Loucy (cell line): ENCODE measurements at regions not wholly inside any gene's neighbourhood (a gene's known extent, or its start where the extent isn't known, plus 50 kb on each side); places are given as distances from the start of the nearest gene placed in this dataset.

ENCODE experiments used
- H2AFZ ChIP-seq: fragments of 200-600 bp; sonication (generic); 2 replicates; pipeline ENCODE4 v1.6.0; 2016; ENCODE audit warnings: antibody characterized with exemption, mild to moderate bottlenecking, low read length, moderate library complexity
- H3F3A ChIP-seq: fragments of 200-600 bp; 2 replicates; pipeline ENCODE4 v1.6.0; 2016; ENCODE audit warnings: antibody characterized with exemption, low read depth, mild to moderate bottlenecking
- H3K27me3 ChIP-seq: fragments of 200-600 bp; sonication (generic); 2 replicates; pipeline ENCODE4 v1.6.1; 2014; ENCODE audit warnings: low read length, mild to moderate bottlenecking; ENCODE audit not compliant: insufficient read depth, poor library complexity, severe bottlenecking
- H3K36me3 ChIP-seq: fragments of 200-600 bp; sonication (generic); 2 replicates; pipeline ENCODE4 v1.6.1; 2016; ENCODE audit warnings: low read length; ENCODE audit not compliant: insufficient read depth
- H3K4me1 ChIP-seq: fragments of 200-600 bp; sonication (generic); 2 replicates; pipeline ENCODE4 v1.5.1; 2014; ENCODE audit warnings: low read length, mild to moderate bottlenecking; ENCODE audit not compliant: insufficient read depth, poor library complexity, severe bottlenecking
- H3K4me2 ChIP-seq: fragments of 200-600 bp; sonication (generic); 2 replicates; pipeline ENCODE4 v1.6.0; 2014; ENCODE audit warnings: antibody characterized with exemption, low read length, low read depth, mild to moderate bottlenecking; ENCODE audit not compliant: poor library complexity, severe bottlenecking
- H3K4me3 ChIP-seq: fragments of 200-600 bp; sonication (generic); 2 replicates; pipeline ENCODE4 v1.5.1; 2014; ENCODE audit warnings: low read length, mild to moderate bottlenecking, mixed read lengths; ENCODE audit not compliant: poor library complexity, severe bottlenecking
- H3K79me2 ChIP-seq: fragments of 200-600 bp; sonication (generic); 2 replicates; pipeline ENCODE4 v1.6.1; 2014; ENCODE audit warnings: low read length; ENCODE audit not compliant: insufficient read depth
- H3K9ac ChIP-seq: fragments of 200-600 bp; sonication (generic); 2 replicates; pipeline ENCODE4 v1.6.0; 2014; ENCODE audit warnings: mild to moderate bottlenecking, low read depth, low read length, moderate library complexity; ENCODE audit not compliant: poor library complexity, severe bottlenecking
- H3K9me2 ChIP-seq: fragments of 200-600 bp; sonication (generic); replicated peaks from 2 replicates; pipeline ENCODE4 v1.6.1; 2016; ENCODE audit warnings: low read depth, low read length, mixed read lengths
- H3K9me3 ChIP-seq: fragments of 200-600 bp; sonication (generic); 2 replicates; pipeline ENCODE4 v1.6.1; 2014; ENCODE audit warnings: mild to moderate bottlenecking, antibody characterized with exemption, low read length, low read depth; ENCODE audit not compliant: insufficient read depth
- H4K20me1 ChIP-seq: fragments of 200-600 bp; sonication (generic); 2 replicates; pipeline ENCODE4 v1.6.0; 2014; ENCODE audit warnings: antibody characterized with exemption, low read length, mild to moderate bottlenecking; ENCODE audit not compliant: insufficient read depth, poor library complexity, severe bottlenecking
- EZH2phosphoT487 ChIP-seq: fragments of 200-600 bp; IDR thresholded peaks from 2 replicates; pipeline ENCODE4 v1.6.1; 2018; ENCODE audit warnings: antibody characterized with exemption, mild to moderate bottlenecking, moderate library complexity, borderline replicate concordance
- TF ChIP-seq, protein P1 (sequence below): fragments of 200-600 bp; sonication (generic); conservative IDR thresholded peaks from 2 replicates; pipeline ENCODE4 v1.5.1; 2014; ENCODE audit warnings: mild to moderate bottlenecking, antibody characterized with exemption, low read length

DNA sequence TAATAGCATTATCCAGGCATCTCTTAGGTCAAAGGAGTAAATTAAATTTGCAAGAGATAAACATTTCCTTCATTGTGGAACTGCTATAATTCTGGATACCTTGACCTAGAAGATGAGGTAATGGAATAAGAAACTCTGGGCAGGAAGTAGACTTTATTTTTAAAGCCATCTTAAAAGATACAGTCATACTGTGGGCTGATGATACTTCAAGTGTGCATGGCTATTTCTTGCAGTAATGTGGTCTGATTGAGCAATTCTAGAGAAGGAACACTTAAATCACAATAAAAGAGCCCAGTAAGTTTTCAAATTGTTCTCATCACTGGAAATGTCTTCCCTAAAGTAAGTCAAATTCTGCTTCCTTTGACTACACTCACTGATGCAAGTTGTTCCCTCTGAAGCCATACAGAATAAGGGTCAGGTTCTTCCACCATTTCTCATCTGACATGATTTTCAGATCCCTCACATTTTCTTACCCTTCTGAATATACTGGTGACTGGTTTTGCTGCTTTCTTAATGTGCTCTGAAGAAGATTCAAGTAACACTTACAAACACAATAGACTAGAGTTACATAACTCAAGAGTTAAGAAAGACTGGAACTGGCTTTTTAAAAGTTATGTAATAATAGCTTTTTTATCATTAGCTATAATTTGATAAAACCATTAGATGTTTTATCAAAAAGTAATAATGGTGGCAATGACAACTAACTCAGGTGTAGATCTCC is 62.6 kb upstream of the TMEM244 start:
- TF ChIP-seq, protein P1, sequence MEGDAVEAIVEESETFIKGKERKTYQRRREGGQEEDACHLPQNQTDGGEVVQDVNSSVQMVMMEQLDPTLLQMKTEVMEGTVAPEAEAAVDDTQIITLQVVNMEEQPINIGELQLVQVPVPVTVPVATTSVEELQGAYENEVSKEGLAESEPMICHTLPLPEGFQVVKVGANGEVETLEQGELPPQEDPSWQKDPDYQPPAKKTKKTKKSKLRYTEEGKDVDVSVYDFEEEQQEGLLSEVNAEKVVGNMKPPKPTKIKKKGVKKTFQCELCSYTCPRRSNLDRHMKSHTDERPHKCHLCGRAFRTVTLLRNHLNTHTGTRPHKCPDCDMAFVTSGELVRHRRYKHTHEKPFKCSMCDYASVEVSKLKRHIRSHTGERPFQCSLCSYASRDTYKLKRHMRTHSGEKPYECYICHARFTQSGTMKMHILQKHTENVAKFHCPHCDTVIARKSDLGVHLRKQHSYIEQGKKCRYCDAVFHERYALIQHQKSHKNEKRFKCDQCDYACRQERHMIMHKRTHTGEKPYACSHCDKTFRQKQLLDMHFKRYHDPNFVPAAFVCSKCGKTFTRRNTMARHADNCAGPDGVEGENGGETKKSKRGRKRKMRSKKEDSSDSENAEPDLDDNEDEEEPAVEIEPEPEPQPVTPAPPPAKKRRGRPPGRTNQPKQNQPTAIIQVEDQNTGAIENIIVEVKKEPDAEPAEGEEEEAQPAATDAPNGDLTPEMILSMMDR = no peak
- no peak for TF ChIP-seq EZH2phosphoT487

DNA sequence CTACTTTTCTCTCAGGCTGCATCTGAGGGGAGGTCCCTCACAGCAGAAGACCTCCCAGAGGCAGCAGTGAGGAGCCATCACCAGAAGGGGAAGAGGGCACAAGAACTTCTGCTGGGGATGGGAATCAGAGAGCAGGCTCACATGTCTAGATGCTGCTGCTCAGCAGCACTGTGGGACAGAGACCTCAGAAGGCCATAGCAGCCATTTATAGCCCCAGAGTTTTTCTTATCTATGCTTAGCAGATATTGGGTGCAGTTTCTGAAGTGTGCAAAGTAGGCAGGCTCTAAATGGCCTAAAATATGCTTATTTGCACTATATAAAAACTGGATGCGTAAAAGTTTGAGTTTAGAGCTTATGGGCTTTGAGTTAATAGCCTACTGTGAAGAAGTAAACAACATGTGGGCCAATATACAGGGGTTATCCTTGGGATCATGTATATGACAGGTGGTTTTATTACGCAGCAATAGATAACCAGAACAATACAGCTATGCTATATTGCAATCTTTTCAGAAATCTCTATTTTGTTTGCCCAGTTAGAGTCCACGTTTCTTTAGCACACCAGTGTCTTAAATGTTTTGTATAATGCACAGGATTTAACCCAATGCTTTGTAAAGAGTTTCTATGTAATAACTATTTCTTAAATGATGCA is 60.2 kb upstream of the TMEM244 start:
- no peak overlapping the region for H3K9ac ChIP-seq
- no peaks in the 10 kb centered on the region for H3K9me2 ChIP-seq
- H3K9me3 ChIP-seq = no peaks in the 10 kb centered on the region
- no peaks in the 10 kb centered on the region for H3K79me2 ChIP-seq
- no peaks in the 10 kb centered on the region for H4K20me1 ChIP-seq
- peaks cover 13% of the 10 kb centered on the region for H3K4me1 ChIP-seq
- H2AFZ ChIP-seq = peak overlapping the region; percentile 24; the same call in 1 of the 2 replicates
- H3F3A ChIP-seq = no peaks in the 10 kb centered on the region
- H3K4me3 ChIP-seq = no peak overlapping the region
- no peak for TF ChIP-seq EZH2phosphoT487
- TF ChIP-seq, protein P1 = no peak
- no peaks in the 10 kb centered on the region for H3K36me3 ChIP-seq
- H3K27me3 ChIP-seq = no peaks in the 10 kb centered on the region
- no peak overlapping the region for H3K4me2 ChIP-seq

More for the DNA sequence above, 62.6 kb upstream of the TMEM244 start:
- H3F3A ChIP-seq = no peaks in the 10 kb centered on the region
- no peaks in the 10 kb centered on the region for H4K20me1 ChIP-seq
- no peaks in the 10 kb centered on the region for H3K9me2 ChIP-seq
- H3K9me3 ChIP-seq = no peaks in the 10 kb centered on the region
- no peak overlapping the region for H3K9ac ChIP-seq
- no peaks in the 10 kb centered on the region for H3K36me3 ChIP-seq
- H3K79me2 ChIP-seq = no peaks in the 10 kb centered on the region
- peaks cover 13% of the 10 kb centered on the region for H3K4me1 ChIP-seq
- no peak overlapping the region for H3K4me2 ChIP-seq
- no peaks in the 10 kb centered on the region for H3K27me3 ChIP-seq
- H2AFZ ChIP-seq = peak overlapping the region; percentile 7; the same call in 1 of the 2 replicates
- H3K4me3 ChIP-seq = no peak overlapping the region

DNA sequence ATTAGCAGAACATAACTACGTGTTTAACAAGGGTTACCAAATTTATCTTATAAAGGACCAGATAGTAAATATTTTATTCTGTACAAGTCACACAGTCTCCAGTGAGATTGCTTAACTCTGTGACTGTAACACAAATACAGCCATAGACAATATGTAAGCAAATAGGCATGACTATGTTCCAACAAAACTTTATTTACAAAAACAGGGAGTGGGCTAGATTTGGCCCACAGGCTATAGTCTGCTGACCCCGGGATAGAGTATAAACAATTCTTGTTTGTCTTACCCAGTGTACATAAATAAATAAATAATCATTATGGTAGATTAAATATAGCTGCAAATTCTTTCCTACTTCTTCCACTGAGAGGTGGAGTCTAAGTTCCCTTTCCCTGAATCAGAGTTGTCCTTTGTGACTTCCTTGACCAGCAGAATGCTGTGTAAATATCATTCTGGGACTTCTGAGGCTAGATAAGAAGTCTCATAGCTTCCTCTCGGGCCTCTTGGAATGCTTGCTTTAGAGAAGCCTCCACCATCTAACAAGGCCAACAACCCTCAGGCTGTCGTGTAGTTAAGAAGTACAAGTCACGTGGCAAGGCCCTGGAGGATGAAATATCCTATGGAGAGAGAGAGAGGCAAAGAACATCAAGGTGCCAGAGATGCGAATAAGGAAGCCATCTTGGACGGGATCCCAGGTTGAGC is 59.1 kb upstream of the TMEM244 start:
- Histone ChIP-seq H2AFZ (peak overlapping the region; percentile 10; the same call in 1 of the 2 replicates), H3K9me2 (no peaks in the 10 kb centered on the region), H3K4me3 (no peak overlapping the region), H3K79me2 (no peaks in the 10 kb centered on the region), H3F3A (no peaks in the 10 kb centered on the region), H4K20me1 (no peaks in the 10 kb centered on the region), H3K36me3 (no peaks in the 10 kb centered on the region), H3K27me3 (no peaks in the 10 kb centered on the region), H3K9ac (no peak overlapping the region), H3K4me2 (no peak overlapping the region), H3K4me1 (peaks cover 13% of the 10 kb centered on the region), H3K9me3 (no peaks in the 10 kb centered on the region)
- TF ChIP-seq, protein P1 = no peak
- TF ChIP-seq EZH2phosphoT487 = no peak
